HG03469 (cell line): ENCODE measurements at regions not wholly inside any gene's neighbourhood (a gene's known extent, or its start where the extent isn't known, plus 50 kb on each side); places are given as distances from the start of the nearest gene placed in this dataset.

Source experiments
- ATAC-seq: cut with Tn5 transposase; IDR thresholded peaks from one replicate; pipeline ENCODE4 v1.9.1; 2021; ENCODE audit warnings: mild to moderate bottlenecking, moderate library complexity, moderate number of reproducible peaks; ENCODE audit not compliant: unreplicated experiment

DNA sequence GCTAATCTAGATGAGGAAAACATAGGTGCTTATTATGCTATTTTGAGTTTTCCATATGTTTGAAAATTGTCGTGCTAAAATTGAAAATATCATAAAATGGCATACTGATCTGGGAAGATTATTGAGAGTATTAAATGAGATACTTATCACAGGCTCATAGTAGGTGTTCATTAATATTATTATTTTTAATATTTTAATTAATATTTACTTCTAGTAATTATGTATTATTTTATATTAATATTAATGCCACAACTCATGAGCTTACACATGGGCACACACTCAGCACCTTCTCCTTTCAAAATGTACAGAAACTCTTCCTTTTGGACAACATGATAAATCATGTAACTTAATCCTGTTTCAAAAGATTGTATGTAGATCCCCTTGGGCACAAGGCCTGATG is 223.6 kb downstream of the RAB28 start:
- no peak for ATAC-seq

DNA sequence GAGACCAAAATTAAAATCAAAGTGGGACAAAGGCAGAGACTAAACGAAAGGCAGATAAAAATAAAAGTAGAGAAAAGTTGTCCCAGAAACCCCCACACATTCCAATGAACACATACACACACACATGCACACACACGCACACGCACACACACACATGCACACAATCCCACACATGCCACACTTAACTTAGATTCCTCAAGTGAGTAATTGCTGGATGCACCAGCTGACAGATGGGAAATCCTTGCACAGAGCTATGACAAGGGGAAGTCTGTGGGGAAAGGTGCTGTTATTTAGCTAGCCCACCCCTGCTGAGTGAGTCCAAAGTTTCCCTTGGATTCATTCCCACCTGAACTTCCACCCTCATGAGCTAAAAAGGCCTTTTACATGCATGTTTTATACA is 233.9 kb downstream of the RAB28 start:
- no peak for ATAC-seq

DNA sequence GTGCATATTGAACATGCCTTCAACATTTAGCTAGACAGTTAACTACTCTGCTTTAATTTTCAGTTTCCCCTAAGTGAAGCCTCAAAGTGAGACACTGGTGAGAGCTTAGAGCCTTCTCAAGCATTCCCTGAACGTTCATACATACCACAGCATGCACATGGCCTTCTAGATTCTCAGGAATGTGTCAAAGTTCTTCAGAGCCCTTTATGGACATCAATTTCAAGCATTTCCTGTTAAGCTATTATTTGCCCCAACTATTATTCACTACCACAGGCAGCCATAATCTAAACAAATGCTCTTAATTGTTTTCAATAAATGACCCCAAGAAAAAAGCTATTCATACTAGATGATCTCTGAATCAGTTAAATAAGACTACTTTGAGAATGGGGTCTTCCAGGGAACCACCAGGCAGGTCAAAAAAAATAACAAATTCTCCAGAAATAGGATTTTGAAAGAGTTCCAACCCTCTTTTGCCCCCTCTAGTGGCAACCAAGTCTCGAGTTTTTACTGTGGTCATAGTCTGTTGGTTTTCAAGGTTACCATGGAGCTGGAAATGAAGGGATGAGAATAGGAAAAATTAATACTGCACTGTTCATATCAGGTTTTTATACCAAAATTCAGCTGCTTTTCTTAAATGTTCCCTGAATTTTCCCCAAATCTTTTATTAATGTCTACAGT is 235.4 kb downstream of the RAB28 start:
- no peak for ATAC-seq

DNA sequence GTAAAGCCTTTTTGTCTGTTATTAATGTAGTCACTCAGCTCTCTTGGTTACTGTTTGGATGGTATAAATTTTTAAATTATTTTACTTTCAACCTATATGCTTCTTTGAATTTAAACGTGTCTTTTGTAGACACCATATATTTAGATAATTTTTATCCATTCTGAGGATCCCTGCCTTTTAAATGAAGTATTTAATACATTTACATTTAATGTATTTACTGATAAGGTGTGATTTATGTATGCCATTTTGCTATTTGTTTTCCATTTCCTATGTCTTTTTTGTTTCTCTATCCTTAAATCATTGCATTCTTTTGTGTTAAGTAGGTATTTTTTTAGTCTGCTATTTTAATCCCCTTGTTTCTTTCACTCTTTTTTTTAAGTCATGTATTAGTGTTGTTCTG is 238.0 kb downstream of the RAB28 start:
- ATAC-seq, result no peak

DNA sequence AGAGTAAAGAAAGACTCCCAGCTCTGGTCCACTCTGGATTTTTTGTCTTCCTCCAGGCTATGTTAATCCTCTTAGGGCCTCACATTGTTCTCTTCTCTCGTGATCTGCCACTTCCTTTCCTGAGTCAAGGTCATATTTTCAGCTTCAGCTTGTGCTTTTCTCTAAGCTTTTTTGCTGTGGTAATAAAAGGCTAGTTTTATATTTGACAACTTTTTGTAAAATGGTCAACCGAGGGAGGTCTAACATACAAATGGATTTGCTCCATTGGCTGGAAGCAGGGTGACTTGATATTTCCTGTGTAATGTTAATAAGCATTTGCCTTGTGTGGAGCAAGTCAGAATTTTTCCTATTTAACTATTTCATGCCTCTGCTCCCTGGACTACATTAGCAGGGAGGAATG is 239.7 kb downstream of the RAB28 start:
- ATAC-seq, result no peak

DNA sequence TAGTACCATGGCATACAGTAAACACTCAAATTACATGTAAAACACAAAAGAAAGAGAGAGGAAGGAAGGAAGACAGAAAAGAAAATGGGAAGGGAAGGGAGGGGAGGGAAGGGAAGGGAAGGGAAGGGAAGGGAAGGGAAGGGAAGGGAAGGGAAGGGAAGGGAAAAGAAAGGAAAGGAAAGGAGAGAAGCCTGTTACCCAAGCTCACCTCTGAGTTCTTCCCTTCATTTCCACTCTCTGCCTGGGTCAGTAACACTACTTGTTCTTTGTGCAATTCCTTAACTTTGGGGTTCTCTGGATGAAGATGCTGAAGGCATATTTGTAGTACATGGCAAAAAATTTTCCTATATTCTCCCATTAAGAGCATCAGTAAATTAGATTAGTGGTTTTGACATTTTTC is 241.0 kb downstream of the RAB28 start:
- no peak for ATAC-seq

DNA sequence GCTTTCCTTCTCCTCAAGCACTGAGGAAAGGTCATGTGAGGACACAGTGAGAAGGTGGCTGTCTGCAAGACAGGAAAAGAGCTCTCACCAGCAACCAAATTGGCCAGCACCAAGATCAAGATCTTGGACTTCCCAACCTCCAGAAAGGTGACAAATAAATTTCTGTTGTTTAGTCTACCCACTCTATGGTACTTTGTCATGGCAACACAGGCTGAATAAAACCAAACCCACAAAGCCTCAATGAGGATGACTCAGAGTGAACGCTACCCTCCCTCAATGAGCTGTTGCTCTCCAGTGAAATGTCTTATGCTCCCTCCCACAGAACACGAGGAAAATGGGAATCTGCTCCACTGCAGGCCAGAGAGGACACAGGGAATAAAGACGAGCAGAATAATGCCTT is 244.1 kb downstream of the RAB28 start:
- no peak for ATAC-seq

DNA sequence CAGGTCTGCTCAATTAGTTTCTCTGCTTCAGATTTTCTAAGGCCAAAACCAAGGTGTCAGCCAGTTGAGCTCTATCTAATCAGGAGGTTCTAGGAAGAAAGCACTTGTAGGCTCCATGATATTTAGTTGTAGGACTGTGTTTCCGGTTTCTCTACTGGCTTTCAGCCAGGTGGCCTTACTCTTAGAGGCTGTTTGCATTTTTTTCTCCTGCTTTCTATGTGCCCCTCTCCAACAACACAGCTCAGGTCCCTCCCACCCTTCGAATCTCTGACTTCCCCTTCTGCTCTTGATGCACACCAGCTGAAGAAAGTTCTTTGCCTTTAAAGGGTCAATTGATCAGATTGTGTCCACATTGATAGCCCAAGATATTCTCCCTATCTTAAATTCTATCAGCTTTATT is 245.2 kb downstream of the RAB28 start:
- no peak for ATAC-seq

DNA sequence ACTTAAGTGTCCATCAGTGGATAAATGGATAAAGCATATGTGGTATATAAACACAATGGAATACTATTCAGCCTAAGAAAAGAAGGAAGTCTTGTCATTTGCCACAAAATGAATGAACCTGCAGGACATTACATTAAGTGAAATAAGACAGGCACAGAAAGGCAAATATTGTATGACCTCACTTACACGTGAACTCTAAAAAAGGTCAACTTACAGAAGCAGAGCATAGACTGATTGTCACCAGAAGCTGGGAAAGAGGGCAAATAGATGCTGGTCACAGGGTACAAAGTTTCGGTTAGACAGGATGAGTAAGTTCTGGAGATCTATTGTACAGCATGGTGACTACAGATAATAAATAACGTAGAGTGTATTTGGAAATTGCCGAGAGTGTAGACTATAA is 247.7 kb downstream of the RAB28 start:
- ATAC-seq, result no peak

DNA sequence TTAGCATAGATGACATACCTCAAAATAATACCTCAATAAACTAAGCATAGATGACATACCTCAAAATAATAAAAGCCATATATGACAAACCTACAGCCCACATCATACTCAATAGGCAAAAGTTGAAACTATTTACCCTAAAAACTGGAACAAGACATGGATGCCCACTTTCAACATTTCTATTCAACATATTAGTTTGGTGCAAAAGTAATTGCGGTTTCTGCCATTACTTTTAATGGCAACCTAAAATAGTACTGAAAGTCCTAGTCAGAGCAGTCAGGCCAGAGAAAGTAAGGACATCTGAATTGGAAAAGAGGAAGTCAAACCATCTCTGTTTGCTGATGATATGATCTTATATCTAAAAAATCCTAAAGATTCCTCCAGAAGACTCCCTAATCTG is 250.4 kb downstream of the RAB28 start:
- ATAC-seq, result no peak

DNA sequence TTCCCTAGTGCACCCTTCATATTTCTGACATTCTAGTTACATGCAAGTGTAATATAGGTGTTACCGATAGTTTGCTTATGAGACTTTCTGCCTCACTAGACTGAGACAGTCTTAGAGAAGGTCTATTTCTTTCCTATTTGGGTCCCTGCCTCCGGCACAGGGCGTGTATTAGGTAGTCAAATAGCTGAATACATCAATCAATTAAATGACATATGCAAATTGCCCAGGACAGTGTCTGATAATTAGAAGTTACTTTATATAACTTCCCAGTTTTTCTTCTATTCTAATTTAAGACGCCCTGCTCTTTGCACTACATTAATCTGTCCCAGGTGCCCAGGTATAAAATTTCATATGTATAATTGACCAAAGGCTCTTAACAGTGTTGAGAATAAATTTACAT is 264.2 kb downstream of the RAB28 start:
- ATAC-seq, result no peak

DNA sequence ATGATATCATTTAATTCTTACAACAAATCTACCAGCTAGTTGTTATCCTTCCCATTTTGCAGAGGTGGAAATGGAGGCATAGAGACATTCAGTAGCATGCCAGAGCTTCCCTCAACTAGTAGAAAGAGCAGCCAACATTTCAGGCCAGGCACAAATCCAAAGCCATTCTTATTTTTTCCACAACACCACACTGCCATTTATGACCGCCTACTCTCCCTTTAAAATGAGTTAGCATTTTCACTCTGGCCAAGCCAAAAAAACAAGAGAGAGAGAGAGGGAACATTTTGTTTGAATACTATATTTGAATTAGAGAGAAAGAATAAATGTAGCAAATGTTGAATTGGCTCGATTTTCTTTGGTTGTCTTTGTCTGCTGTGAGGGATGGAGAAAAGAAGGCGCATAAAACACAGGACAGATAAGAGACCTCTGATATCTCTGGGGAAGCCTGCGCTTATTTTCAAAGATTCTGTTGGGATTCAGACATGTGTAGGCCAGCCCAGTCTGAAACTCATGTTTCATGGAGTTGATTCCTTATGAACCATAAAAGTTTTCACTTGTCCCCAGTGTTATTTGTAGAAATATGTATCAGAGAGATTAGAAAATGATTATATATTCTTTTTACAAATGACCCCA is 265.7 kb downstream of the RAB28 start:
- ATAC-seq, result no peak

DNA sequence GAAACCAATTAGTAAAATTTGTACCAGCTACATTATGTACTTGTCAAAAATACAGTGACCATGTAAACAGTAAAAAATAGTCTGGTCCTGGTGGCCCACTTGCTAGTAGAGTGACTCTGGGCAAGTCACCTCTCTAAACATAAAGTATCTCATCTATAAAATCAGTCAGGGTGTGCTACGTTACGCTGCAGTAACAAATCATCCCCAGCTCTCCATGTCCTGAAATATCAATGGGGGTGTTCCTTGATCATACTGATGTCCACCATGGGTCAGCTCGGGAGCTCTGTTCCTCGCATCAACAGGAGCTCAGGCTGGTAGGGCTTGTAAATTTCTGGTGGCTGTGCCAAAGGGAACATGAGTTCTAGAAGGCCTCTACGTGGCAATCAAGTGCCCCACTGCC is 268.6 kb downstream of the RAB28 start:
- no peak for ATAC-seq

DNA sequence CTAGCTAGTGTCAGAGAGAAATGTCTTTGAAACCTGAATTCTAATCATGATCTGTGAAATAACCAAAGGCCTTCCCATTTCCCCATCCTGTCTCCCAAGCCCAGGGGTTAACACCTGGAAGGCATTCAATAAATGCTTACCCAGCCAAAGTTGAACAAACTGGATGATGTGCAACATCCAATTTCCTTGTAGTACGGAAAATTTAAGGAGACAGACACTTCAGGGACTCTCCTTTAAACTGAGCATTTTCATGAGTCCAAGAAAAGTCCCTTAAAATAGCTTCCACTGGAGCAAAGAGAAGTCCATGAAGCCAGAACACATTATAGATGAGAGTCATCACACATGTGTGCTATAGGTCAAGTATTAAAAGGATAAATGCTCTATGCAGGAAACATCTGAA is 271.2 kb downstream of the RAB28 start:
- no peak for ATAC-seq

DNA sequence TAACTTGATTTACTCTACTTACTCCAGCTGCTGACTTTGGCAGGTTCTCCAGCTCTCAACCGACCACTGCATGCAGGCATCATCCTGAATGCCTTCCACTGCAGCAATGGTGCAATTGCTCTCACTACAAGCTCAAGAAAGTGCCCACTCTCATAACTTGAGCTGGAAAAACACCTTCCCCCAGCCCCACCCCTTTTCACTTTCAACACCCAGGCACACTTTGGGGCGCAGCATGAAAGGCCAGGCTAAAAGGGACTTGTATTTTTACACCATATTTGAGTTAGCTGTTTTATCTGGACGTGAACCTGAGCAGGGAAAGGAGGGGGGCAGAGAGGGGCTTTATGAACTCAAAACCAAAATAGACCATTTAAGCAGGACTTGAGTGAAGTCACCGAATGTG is 274.5 kb downstream of the RAB28 start:
- ATAC-seq, result no peak

DNA sequence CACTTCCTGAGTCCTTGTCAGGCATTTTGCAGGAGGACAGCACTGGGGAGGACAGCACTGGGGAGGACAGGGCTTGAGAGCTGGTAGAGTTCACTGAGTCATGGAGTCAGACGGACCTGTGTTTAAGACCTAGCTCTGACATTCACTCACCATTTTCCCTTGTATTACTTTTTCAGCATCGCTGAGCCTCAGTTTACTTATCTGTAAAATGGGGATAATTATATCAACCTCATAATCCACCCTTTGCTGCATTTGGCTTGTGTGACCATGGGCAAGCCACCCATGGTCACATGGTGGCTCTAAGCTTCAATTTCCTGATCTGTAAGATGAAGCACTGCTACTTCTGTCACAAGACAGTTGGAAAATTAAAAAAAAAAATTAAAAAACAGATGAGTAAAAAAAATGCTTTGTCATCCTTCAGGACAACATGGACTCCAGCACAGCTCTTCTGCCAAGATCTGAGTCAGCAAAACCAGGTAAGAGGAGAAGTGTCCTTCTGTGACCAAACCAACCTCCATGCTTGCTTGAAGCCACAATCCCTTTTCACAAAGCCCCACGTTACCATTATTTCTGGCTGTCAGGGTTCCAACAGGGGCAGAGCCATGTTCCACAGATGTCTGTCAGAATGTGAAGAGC is 275.5 kb downstream of the RAB28 start:
- no peak for ATAC-seq

DNA sequence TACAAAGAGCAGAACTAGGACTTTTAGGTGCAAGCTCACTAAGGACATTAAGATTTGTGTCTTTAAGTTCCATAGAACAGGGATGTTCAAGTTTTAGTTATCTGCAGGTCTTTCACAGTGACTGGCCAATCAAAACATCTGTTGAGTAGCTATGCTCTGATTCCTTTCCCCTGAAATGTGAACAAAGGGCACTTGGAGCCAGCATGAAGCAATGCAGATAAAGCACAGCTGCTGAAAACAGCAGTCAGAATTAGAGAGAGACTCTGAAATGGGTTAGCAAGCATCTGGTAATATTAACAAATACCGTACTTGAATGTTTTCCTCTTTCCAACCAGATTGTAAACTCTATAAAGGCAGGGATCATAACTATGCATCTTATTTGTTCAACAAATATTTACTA is 276.9 kb downstream of the RAB28 start:
- ATAC-seq, result no peak

DNA sequence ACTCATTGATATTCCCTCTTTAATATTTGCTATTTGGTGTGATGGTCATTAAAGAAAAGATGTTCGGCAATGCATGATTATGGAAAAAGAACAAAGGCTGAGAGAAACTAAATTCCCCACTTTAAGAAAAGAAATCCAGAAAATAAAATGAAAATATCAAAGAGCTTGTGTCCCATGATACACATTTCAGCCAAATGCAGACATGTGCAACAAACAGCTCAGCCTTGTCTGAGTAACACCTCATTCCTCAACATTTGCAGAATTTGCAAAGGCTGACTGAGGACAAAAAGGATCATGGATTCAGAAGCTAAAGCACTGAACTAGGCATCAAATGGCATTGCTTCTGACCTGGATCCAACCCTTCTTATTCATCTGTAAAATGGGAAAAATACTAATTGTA is 281.0 kb downstream of the RAB28 start:
- ATAC-seq, result no peak

DNA sequence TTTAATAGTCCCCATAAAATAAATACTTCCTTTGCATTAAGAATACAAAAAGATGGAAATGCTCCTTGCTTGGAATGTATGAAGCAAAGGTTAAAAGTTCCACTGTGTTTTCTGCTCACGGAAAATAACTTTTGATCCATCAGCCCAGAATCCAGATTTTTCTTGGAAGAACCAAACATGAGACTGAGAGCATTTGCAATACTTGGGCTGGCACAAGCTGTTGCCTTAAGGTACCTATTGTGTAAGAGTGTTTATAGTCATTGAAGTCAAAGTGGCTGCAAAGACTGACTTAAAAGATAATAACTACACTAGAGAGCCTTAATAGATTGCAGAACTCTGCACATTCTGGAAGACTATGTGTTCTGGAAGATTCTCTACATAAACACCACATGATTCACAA is 281.4 kb downstream of the RAB28 start:
- ATAC-seq, result no peak

DNA sequence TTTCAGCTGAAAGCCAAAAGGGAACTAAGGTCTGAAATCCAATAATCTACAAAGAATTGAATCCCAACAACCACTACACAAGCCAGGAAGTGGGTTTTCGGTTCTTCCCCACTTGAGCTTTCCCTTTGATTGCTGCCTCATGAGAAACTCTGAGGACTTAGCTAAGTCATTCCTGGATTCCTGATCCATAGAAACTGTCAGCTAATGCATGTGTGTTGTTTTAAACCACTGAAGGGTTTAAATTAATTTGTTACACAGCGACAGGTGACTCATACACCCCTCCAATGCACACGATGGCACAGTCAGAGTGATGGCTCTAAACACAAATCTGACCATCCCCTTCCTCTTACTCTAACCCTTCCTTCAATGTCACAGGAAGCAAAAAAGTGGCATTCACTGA is 282.9 kb downstream of the RAB28 start:
- no peak for ATAC-seq

DNA sequence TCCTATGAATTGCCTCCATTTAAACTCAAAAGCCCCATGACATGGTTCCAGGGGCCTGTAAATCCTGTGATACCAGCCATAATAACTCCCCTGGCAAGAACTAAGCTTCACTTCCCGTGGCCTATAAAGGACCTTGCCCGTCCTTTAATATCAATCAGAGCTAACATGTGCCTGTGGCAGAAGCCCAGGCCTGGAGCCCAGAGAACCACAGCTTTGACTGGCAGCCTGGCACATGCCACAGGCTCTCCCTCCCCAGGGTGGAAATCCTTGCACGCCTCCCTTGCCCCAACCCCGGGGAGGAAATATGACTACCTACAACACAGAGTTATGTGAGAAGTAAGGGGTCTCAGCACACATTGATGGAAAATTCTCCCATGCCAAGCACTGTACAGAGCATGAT is 287.4 kb downstream of the RAB28 start:
- no peak for ATAC-seq

DNA sequence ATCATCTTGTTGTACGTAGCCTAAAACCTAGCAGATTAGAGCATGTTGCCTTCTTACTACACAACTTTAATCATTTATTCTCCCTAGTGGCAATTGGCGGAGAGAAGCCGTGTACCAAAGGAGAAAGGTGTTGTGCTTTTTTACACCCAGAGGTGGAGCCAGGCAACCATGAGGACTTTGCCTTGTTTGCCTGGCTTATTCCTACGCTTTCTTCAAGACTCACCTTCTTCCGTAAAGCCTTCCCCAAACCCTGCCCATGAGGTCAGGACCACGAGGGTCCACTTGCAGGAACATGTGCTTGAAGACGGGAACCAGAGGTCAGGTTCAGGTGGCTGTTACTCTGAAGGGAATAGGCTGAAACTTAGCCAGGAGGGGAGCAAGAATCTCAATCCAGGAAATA is 290.5 kb downstream of the RAB28 start:
- no peak for ATAC-seq
